Transverse colon (tissue), 4 donors: ENCODE measurements at regions not wholly inside any gene's neighbourhood (a gene's known extent, or its start where the extent isn't known, plus 50 kb on each side); places are given as distances from the start of the nearest gene placed in this dataset.

Source experiments
- DNase-seq: peaks from one replicate; pipeline ENCODE4 v3.0.0-alpha.2; 2019
- H3K27ac ChIP-seq, 4 donors: fragments of 200-600 bp; sonication (generic); 2 replicates each; pipeline ENCODE4 v1.5.1; 2016 to 2018; ENCODE audit warnings: inconsistent platforms in 4 of 4
- H3K27me3 ChIP-seq: fragments of 200-600 bp; sonication (generic); 2 replicates; pipeline ENCODE4 v1.5.1; 2017; ENCODE audit warnings: inconsistent platforms
- H3K36me3 ChIP-seq, 4 donors: fragments of 200-600 bp; sonication (generic); 2 replicates each; pipeline ENCODE4 v1.5.1; 2017 to 2019; ENCODE audit warnings: inconsistent platforms in 4 of 4
- H3K4me1 ChIP-seq, 4 donors: fragments of 200-600 bp; sonication (generic); 2 replicates each; pipeline ENCODE4 v1.5.1; 2017 to 2020; ENCODE audit warnings: inconsistent platforms in 4 of 4
- H3K4me3 ChIP-seq, 4 donors: fragments of 200-600 bp; sonication (generic); 1 replicate in 1 of 4; 2 replicates in 3 of 4; pipeline versions ENCODE4 v1.5.1 to v1.6.1; 2017 to 2019; ENCODE audit warnings: inconsistent platforms in 4 of 4
- H3K9me3 ChIP-seq, 2 donors: fragments of 200-600 bp; sonication (generic); 2 replicates each; pipeline ENCODE4 v1.5.1; 2017 to 2019; ENCODE audit warnings: inconsistent platforms in 2 of 2
- EP300 ChIP-seq: sonication (generic); formaldehyde crosslinking; IDR thresholded peaks from one replicate; pipeline ENCODE4 v1.6.1; 2017; ENCODE audit warnings: antibody characterized with exemption, low read depth
- POLR2A ChIP-seq: fragments of 450-650 bp; IDR thresholded peaks from one replicate; pipeline ENCODE4 v1.6.1; 2016; ENCODE audit warnings: antibody characterized with exemption, mild to moderate bottlenecking, moderate library complexity
- POLR2AphosphoS5 ChIP-seq, 3 donors: sonication (generic); formaldehyde crosslinking; IDR thresholded peaks; one replicate each; pipeline ENCODE4 v1.6.1; 2016; ENCODE audit warnings: antibody characterized with exemption in 3 of 3
- WGBS, 2 donors: methylation state at CpG; one replicate each; pipeline ENCODE4 v1.1.5; 2018; ENCODE audit warnings: low coverage in 1 of 2; 5-methylcytosine and 5-hydroxymethylcytosine counted together
- in situ Hi-C, 4 donors: fragments of 200-750 bp; cut with MboI; loops; one replicate each; pipeline versions ENCODE4 v1.15.0 to v1.15.1; 2017; ENCODE audit warnings: low sequenced_read_pairs in 3 of 4, low pct_ligation_motif_present in 1 of 4, low pct_unique_long_range_greater_than_20kb in 1 of 4
- intact Hi-C: fragments of 100-400 bp; cut with DNase I; formaldehyde crosslinking; loops from one replicate; pipeline ENCODE4 v1.15.1; 2023; ENCODE audit warnings: low total_unique reads
- TF ChIP-seq, protein P1 (sequence below), 5 experiments: fragments of 200-600 bp in 3 of 5; fragments of 450-650 bp in 2 of 5; sonication (generic) in 3 of 5; IDR thresholded peaks; 1 replicate in 2 of 5; 2 replicates in 3 of 5; pipeline ENCODE4 v1.5.1; 2016 to 2017; ENCODE audit warnings: antibody characterized with exemption in 5 of 5, inconsistent platforms in 3 of 5, mild to moderate bottlenecking in 2 of 5, moderate library complexity in 1 of 5

- Histone ChIP-seq H3K27ac (no peak overlapping the region), H3K4me1 (no peaks in the 10 kb centered on the region), H3K4me3 (no peak overlapping the region), H3K27me3 (no peaks in the 10 kb centered on the region), H3K9me3 (no peaks in the 10 kb centered on the region), H3K36me3 (no peaks in the 10 kb centered on the region)
- no peak for TF ChIP-seq EP300
- TF ChIP-seq, protein P1, sequence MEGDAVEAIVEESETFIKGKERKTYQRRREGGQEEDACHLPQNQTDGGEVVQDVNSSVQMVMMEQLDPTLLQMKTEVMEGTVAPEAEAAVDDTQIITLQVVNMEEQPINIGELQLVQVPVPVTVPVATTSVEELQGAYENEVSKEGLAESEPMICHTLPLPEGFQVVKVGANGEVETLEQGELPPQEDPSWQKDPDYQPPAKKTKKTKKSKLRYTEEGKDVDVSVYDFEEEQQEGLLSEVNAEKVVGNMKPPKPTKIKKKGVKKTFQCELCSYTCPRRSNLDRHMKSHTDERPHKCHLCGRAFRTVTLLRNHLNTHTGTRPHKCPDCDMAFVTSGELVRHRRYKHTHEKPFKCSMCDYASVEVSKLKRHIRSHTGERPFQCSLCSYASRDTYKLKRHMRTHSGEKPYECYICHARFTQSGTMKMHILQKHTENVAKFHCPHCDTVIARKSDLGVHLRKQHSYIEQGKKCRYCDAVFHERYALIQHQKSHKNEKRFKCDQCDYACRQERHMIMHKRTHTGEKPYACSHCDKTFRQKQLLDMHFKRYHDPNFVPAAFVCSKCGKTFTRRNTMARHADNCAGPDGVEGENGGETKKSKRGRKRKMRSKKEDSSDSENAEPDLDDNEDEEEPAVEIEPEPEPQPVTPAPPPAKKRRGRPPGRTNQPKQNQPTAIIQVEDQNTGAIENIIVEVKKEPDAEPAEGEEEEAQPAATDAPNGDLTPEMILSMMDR (IDR thresholded peaks at IDR 0.05), result no peak
- no peak for TF ChIP-seq POLR2AphosphoS5 (IDR thresholded peaks at IDR 0.05)
- TF ChIP-seq POLR2A, result no peak
- intact Hi-C loops, result no loop called here
- DNase-seq, result no peak
- in situ Hi-C loops, result no loop called here
Measured at GRCh38 chr11:22006901-22007300, 186.0 kb upstream of the ANO5 start.

DNA sequence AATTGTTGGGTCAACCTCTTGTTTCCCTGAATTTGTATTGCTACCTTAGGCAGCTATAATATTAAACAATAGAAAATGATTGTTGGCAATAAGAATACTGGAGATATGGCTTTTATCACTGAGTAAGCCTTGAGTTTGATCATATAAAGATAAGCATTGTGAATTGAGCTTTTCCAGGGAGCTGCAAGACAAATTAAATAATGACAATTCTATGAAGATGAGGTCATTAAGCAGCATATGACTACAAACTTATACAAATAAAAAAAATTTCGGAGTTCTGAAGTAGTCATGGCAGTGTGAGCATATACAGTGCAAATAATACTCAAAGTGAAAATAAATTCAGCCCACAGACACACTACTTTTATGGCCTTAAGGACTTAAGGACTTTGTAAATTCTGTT, 161.1 kb upstream of the ANO5 start:
- Histone ChIP-seq H3K36me3 (no peaks in the 10 kb centered on the region), H3K9me3 (no peaks in the 10 kb centered on the region), H3K27ac (no peak overlapping the region), H3K27me3 (no peaks in the 10 kb centered on the region), H3K4me1 (no peaks in the 10 kb centered on the region), H3K4me3 (no peak overlapping the region)
- in situ Hi-C loops, result no loop called here
- TF ChIP-seq EP300 (no peak), POLR2A (no peak), POLR2AphosphoS5 (IDR thresholded peaks at IDR 0.05) (no peak)
- TF ChIP-seq, protein P1 (IDR thresholded peaks at IDR 0.05), result no peak
- 15 to 16% methylated on average over 1 of the region's 1 CpG for WGBS, 2 donors
- DNase-seq, result no peak
- intact Hi-C loops, result no loop called here

DNA sequence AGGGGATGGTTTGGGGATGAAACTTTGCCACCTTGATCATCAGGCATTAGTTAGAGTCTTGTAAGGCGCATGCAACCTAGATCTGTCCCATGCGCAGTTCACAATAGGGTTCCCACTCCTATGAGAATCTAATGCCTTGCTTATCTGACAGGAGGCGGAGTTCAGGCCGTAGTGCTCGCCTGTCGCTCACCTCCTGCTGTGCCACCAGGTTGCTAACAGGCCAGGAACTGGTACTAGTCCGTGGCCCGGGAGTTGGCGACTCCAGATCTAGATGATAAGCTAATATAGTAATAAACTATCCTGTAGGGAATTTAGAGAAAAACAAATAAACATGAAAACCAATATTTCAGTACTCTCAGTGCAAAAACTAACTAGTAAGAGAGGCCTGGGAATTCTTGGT, 155.4 kb upstream of the ANO5 start:
- Histone ChIP-seq H3K36me3 (no peaks in the 10 kb centered on the region), H3K9me3 (no peaks in the 10 kb centered on the region), H3K4me1 (no peaks in the 10 kb centered on the region), H3K27ac (no peak overlapping the region), H3K4me3 (no peak overlapping the region), H3K27me3 (no peaks in the 10 kb centered on the region)
- intact Hi-C loops, result no loop called here
- WGBS, 2 donors, result 81% methylated on average over 9 of the region's 9 CpGs; no CpG with 5 or more reads in 1 of the 2 donors
- TF ChIP-seq POLR2AphosphoS5 (IDR thresholded peaks at IDR 0.05) (no peak), POLR2A (no peak), EP300 (no peak)
- TF ChIP-seq, protein P1 (IDR thresholded peaks at IDR 0.05), result no peak
- in situ Hi-C loops, result no loop called here
- DNase-seq, result no peak

GRCh38 chr11:22041039-22041438, 151.8 kb upstream of the ANO5 start:
- DNase-seq, result no peak
- intact Hi-C loops (no loop called here), in situ Hi-C loops (no loop called here)
- no peak overlapping the region for H3K4me3 ChIP-seq
- no peak for TF ChIP-seq POLR2AphosphoS5 (IDR thresholded peaks at IDR 0.05)
- H3K4me1 ChIP-seq, result no peaks in the 10 kb centered on the region
- H3K27me3 ChIP-seq, result no peaks in the 10 kb centered on the region
- no peak overlapping the region for H3K27ac ChIP-seq
- no peaks in the 10 kb centered on the region for H3K9me3 ChIP-seq
- 19 to 29% methylated on average over 2 of the region's 2 CpGs for WGBS, 2 donors
- no peaks in the 10 kb centered on the region for H3K36me3 ChIP-seq

- no peaks in the 10 kb centered on the region for H3K9me3 ChIP-seq
- WGBS, 2 donors, result 63 to 79% methylated on average over 1 of the region's 1 CpG
- DNase-seq, result no peak
- TF ChIP-seq POLR2AphosphoS5 (IDR thresholded peaks at IDR 0.05) (no peak), POLR2A (no peak), EP300 (no peak)
- TF ChIP-seq, protein P1 (IDR thresholded peaks at IDR 0.05), result no peak
- no peaks in the 10 kb centered on the region for H3K36me3 ChIP-seq
- no peaks in the 10 kb centered on the region for H3K4me1 ChIP-seq
- no peaks in the 10 kb centered on the region for H3K27me3 ChIP-seq
- no peak overlapping the region for H3K27ac ChIP-seq
- H3K4me3 ChIP-seq, result no peak overlapping the region
- intact Hi-C loops (no loop called here), in situ Hi-C loops (no loop called here)
Measured at GRCh38 chr11:22042081-22042480, 150.8 kb upstream of the ANO5 start.
